ENCODE measurements at regions not wholly inside any gene's neighbourhood (a gene's known extent, or its start where the extent isn't known, plus 50 kb on each side); places are given as distances from the start of the nearest gene placed in this dataset.

DNA sequence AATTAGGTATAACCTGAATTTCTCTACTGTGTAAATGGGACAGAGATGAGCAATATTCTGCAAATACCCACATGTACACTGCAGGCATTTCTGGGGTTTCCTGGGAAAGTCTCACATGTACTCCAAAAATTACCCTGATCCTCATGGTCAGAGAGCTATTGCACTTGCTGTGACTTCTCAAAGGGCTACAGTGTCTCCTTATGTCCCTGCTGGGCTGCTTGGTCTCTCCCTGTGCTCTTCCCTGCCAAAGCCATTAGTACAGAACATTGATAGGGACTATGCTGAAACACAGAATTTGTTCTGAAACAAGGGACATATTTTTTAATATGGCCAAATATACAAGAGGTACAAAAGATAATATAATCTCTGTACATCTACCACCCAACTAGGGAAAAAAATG lies 924.4 kb upstream of the NXPH2 start:
- ChIA-PET POLR2A (no interaction called here), CTCF (ENCODE audit: low intra/inter-chr PET ratio) (no interaction called here)
- no peaks in the 10 kb centered on the region for H3K36me3 ChIP-seq (ENCODE audit: control insufficient read depth, insufficient read depth, low read length)
- H3K4me1 ChIP-seq (replicated peaks in 1 of 2; ENCODE audit: control insufficient read depth in 2 of 2, insufficient read depth in 2 of 2, low read length in 2 of 2), result no peaks in the 10 kb centered on the region
- no peak overlapping the region for H3K4me3 ChIP-seq
- intact Hi-C loops (cut with micrococcal nuclease), result no loop called here
- BruUV-seq (replicated peaks), result no TSS peak
- in situ Hi-C loops (cut with MboI), result no loop called here
- no peak overlapping the region for H3K9ac ChIP-seq (ENCODE audit: insufficient read depth in 1 of 2, low read depth in 2 of 2, low read length in 2 of 2)
- H3K27ac ChIP-seq (ENCODE audit: extremely low read depth, low read depth, low read length), result no peak overlapping the region
- no peaks in the 10 kb centered on the region for H4K20me1 ChIP-seq (replicated peaks; ENCODE audit: control insufficient read depth, insufficient read depth, low read length)
- TF ChIP-seq ZNF445 (CRISPR knock-in tag; IDR thresholded peaks at IDR 0.05; ENCODE audit: low read depth) (no peak), PCBP1 (IDR thresholded peaks at IDR 0.05; ENCODE audit: low read depth, low read length, poor library complexity, severe bottlenecking) (no peak), PTRF (tag; IDR thresholded peaks at IDR 0.05) (no peak), NR2C1 (IDR thresholded peaks at IDR 0.05) (no peak), NR2C1 (tag; IDR thresholded peaks at IDR 0.05) (no peak), POU5F1 (IDR thresholded peaks at IDR 0.05; ENCODE audit: borderline replicate concordance, low read depth, low read length, partially characterized antibody) (no peak), NFIC (IDR thresholded peaks at IDR 0.05) (no peak), ZNF766 (CRISPR knock-in tag; conservative IDR thresholded peaks at IDR 0.05) (no peak), ETV5 (CRISPR knock-in tag; IDR thresholded peaks at IDR 0.05; ENCODE audit: low read depth) (no peak), KAT2B (IDR thresholded peaks at IDR 0.05; ENCODE audit: low read depth, low read length) (no peak), MCM3 (IDR thresholded peaks at IDR 0.05) (no peak), SMC3 (conservative IDR thresholded peaks at IDR 0.05; ENCODE audit: insufficient read depth, low read depth, low read length) (no peak), TARDBP (IDR thresholded peaks at IDR 0.05) (no peak)
- TF ChIP-seq, protein P1, sequence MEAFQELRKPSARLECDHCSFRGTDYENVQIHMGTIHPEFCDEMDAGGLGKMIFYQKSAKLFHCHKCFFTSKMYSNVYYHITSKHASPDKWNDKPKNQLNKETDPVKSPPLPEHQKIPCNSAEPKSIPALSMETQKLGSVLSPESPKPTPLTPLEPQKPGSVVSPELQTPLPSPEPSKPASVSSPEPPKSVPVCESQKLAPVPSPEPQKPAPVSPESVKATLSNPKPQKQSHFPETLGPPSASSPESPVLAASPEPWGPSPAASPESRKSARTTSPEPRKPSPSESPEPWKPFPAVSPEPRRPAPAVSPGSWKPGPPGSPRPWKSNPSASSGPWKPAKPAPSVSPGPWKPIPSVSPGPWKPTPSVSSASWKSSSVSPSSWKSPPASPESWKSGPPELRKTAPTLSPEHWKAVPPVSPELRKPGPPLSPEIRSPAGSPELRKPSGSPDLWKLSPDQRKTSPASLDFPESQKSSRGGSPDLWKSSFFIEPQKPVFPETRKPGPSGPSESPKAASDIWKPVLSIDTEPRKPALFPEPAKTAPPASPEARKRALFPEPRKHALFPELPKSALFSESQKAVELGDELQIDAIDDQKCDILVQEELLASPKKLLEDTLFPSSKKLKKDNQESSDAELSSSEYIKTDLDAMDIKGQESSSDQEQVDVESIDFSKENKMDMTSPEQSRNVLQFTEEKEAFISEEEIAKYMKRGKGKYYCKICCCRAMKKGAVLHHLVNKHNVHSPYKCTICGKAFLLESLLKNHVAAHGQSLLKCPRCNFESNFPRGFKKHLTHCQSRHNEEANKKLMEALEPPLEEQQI (IDR thresholded peaks at IDR 0.05), result no peak
- TF ChIP-seq, protein P2, sequence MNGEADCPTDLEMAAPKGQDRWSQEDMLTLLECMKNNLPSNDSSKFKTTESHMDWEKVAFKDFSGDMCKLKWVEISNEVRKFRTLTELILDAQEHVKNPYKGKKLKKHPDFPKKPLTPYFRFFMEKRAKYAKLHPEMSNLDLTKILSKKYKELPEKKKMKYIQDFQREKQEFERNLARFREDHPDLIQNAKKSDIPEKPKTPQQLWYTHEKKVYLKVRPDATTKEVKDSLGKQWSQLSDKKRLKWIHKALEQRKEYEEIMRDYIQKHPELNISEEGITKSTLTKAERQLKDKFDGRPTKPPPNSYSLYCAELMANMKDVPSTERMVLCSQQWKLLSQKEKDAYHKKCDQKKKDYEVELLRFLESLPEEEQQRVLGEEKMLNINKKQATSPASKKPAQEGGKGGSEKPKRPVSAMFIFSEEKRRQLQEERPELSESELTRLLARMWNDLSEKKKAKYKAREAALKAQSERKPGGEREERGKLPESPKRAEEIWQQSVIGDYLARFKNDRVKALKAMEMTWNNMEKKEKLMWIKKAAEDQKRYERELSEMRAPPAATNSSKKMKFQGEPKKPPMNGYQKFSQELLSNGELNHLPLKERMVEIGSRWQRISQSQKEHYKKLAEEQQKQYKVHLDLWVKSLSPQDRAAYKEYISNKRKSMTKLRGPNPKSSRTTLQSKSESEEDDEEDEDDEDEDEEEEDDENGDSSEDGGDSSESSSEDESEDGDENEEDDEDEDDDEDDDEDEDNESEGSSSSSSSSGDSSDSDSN (IDR thresholded peaks at IDR 0.05; ENCODE audit: borderline replicate concordance in 1 of 2, low read depth in 2 of 2, low read length in 2 of 2), result no peak
- TF ChIP-seq, protein P3, sequence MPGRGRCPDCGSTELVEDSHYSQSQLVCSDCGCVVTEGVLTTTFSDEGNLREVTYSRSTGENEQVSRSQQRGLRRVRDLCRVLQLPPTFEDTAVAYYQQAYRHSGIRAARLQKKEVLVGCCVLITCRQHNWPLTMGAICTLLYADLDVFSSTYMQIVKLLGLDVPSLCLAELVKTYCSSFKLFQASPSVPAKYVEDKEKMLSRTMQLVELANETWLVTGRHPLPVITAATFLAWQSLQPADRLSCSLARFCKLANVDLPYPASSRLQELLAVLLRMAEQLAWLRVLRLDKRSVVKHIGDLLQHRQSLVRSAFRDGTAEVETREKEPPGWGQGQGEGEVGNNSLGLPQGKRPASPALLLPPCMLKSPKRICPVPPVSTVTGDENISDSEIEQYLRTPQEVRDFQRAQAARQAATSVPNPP (IDR thresholded peaks at IDR 0.05; ENCODE audit: borderline replicate concordance, insufficient read depth, insufficient read length), result no peak
- H3K9me3 ChIP-seq (replicated peaks; ENCODE audit: control insufficient read depth, insufficient read depth, low read depth, low read length), result no peaks in the 10 kb centered on the region
- no peak overlapping the region for H2AFZ ChIP-seq (ENCODE audit: low read depth, low read length)
- no peaks in the 10 kb centered on the region for H3K79me2 ChIP-seq (ENCODE audit: control insufficient read depth, insufficient read depth, low read length)
- H3K9me1 ChIP-seq (ENCODE audit: control insufficient read depth, insufficient read depth, low read length), result no peaks in the 10 kb centered on the region
- no peak overlapping the region for H3K4me2 ChIP-seq (ENCODE audit: insufficient read depth, low read length)
- FAIRE-seq, result no peak
- no peak for ATAC-seq
- no peaks in the 10 kb centered on the region for H3K27me3 ChIP-seq (ENCODE audit: control insufficient read depth in 2 of 2, insufficient read depth in 2 of 2, low read length in 2 of 2)
- no peak for DNase-seq (ENCODE audit: extremely low read depth in 1 of 4, low spot score in 3 of 4)
